H1 (cell line): ENCODE measurements at regions not wholly inside any gene's neighbourhood (a gene's known extent, or its start where the extent isn't known, plus 50 kb on each side); places are given as distances from the start of the nearest gene placed in this dataset.

Experiments
- BCL11A ChIP-seq, 2 experiments: IDR thresholded peaks; one replicate each; pipeline ENCODE4 v1.6.1; 2011; ENCODE audit warnings: low read depth in 2 of 2, low read length in 2 of 2, mild to moderate bottlenecking in 2 of 2
- NRF1 ChIP-seq: IDR thresholded peaks from 2 replicates; pipeline ENCODE4 v1.6.1; 2011; ENCODE audit warnings: mild to moderate bottlenecking, low read depth, low read length, improper control_type of control experiment
- SAP30 ChIP-seq: fragments of 300-600 bp; sonication (generic); IDR thresholded peaks from 2 replicates; pipeline ENCODE4 v1.7.1; 2012; ENCODE audit warnings: low read length, moderate library complexity, mild to moderate bottlenecking, inconsistent platforms; ENCODE audit not compliant: insufficient read depth, insufficient replicate concordance
- SRF ChIP-seq: IDR thresholded peaks from 2 replicates; pipeline ENCODE4 v1.6.1; 2011; ENCODE audit warnings: mild to moderate bottlenecking, low read depth, low read length, moderate library complexity
- TCF12 ChIP-seq: IDR thresholded peaks from 2 replicates; pipeline ENCODE4 v1.6.1; 2011; ENCODE audit warnings: low read depth, mild to moderate bottlenecking, low read length
- YY1 ChIP-seq: IDR thresholded peaks from 2 replicates; pipeline ENCODE4 v1.6.1; 2011; ENCODE audit warnings: low read depth, mild to moderate bottlenecking, low read length
- TF ChIP-seq, protein P1 (sequence below): fragments of 300-600 bp; sonication (generic); IDR thresholded peaks from 2 replicates; pipeline ENCODE4 v1.7.1; 2012; ENCODE audit warnings: low read length, moderate library complexity, mild to moderate bottlenecking, inconsistent platforms; ENCODE audit not compliant: insufficient replicate concordance
- TF ChIP-seq, protein P2 (sequence below): IDR thresholded peaks from 2 replicates; pipeline ENCODE4 v1.6.1; 2011; ENCODE audit warnings: low read depth, mild to moderate bottlenecking, low read length; ENCODE audit not compliant: insufficient read depth
- TF ChIP-seq, protein P3 (sequence below), 3 experiments: IDR thresholded peaks; 1 replicate in 2 of 3; 2 replicates in 1 of 3; pipeline versions ENCODE4 v1.5.1 to v1.6.1; 2011; ENCODE audit warnings: low read length in 3 of 3, mild to moderate bottlenecking in 3 of 3, inconsistent platforms in 2 of 3, low read depth in 1 of 3, moderate library complexity in 1 of 3; ENCODE audit not compliant: insufficient read depth in 1 of 3; ENCODE audit errors: control extremely low read depth in 1 of 3

DNA sequence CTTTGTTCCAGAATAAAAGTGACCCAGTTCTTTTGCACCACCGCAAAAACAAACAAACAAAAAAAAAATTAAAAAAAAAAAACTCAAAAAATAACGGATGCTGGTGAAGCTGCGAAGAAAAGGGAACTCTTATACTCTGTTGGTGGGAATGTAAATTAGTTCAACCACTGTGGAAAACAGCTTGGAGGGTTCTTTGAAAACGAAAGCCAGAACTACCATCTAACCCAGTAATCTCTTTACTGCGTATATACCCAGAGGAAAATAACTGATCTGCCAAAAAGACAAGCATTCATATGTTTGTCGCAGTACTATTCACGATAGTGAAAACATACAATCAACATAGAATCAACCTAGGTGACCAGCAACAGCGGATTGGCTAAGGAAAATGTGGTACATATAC, 298.9 kb upstream of the CBLB start (continued):
- TF ChIP-seq, protein P1, sequence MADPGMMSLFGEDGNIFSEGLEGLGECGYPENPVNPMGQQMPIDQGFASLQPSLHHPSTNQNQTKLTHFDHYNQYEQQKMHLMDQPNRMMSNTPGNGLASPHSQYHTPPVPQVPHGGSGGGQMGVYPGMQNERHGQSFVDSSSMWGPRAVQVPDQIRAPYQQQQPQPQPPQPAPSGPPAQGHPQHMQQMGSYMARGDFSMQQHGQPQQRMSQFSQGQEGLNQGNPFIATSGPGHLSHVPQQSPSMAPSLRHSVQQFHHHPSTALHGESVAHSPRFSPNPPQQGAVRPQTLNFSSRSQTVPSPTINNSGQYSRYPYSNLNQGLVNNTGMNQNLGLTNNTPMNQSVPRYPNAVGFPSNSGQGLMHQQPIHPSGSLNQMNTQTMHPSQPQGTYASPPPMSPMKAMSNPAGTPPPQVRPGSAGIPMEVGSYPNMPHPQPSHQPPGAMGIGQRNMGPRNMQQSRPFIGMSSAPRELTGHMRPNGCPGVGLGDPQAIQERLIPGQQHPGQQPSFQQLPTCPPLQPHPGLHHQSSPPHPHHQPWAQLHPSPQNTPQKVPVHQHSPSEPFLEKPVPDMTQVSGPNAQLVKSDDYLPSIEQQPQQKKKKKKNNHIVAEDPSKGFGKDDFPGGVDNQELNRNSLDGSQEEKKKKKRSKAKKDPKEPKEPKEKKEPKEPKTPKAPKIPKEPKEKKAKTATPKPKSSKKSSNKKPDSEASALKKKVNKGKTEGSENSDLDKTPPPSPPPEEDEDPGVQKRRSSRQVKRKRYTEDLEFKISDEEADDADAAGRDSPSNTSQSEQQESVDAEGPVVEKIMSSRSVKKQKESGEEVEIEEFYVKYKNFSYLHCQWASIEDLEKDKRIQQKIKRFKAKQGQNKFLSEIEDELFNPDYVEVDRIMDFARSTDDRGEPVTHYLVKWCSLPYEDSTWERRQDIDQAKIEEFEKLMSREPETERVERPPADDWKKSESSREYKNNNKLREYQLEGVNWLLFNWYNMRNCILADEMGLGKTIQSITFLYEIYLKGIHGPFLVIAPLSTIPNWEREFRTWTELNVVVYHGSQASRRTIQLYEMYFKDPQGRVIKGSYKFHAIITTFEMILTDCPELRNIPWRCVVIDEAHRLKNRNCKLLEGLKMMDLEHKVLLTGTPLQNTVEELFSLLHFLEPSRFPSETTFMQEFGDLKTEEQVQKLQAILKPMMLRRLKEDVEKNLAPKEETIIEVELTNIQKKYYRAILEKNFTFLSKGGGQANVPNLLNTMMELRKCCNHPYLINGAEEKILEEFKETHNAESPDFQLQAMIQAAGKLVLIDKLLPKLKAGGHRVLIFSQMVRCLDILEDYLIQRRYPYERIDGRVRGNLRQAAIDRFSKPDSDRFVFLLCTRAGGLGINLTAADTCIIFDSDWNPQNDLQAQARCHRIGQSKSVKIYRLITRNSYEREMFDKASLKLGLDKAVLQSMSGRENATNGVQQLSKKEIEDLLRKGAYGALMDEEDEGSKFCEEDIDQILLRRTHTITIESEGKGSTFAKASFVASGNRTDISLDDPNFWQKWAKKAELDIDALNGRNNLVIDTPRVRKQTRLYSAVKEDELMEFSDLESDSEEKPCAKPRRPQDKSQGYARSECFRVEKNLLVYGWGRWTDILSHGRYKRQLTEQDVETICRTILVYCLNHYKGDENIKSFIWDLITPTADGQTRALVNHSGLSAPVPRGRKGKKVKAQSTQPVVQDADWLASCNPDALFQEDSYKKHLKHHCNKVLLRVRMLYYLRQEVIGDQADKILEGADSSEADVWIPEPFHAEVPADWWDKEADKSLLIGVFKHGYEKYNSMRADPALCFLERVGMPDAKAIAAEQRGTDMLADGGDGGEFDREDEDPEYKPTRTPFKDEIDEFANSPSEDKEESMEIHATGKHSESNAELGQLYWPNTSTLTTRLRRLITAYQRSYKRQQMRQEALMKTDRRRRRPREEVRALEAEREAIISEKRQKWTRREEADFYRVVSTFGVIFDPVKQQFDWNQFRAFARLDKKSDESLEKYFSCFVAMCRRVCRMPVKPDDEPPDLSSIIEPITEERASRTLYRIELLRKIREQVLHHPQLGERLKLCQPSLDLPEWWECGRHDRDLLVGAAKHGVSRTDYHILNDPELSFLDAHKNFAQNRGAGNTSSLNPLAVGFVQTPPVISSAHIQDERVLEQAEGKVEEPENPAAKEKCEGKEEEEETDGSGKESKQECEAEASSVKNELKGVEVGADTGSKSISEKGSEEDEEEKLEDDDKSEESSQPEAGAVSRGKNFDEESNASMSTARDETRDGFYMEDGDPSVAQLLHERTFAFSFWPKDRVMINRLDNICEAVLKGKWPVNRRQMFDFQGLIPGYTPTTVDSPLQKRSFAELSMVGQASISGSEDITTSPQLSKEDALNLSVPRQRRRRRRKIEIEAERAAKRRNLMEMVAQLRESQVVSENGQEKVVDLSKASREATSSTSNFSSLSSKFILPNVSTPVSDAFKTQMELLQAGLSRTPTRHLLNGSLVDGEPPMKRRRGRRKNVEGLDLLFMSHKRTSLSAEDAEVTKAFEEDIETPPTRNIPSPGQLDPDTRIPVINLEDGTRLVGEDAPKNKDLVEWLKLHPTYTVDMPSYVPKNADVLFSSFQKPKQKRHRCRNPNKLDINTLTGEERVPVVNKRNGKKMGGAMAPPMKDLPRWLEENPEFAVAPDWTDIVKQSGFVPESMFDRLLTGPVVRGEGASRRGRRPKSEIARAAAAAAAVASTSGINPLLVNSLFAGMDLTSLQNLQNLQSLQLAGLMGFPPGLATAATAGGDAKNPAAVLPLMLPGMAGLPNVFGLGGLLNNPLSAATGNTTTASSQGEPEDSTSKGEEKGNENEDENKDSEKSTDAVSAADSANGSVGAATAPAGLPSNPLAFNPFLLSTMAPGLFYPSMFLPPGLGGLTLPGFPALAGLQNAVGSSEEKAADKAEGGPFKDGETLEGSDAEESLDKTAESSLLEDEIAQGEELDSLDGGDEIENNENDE, result no peak
- TF ChIP-seq SRF, result no peak
- TF ChIP-seq, protein P2, sequence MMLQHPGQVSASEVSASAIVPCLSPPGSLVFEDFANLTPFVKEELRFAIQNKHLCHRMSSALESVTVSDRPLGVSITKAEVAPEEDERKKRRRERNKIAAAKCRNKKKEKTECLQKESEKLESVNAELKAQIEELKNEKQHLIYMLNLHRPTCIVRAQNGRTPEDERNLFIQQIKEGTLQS, result no peak
- TF ChIP-seq, protein P3, sequence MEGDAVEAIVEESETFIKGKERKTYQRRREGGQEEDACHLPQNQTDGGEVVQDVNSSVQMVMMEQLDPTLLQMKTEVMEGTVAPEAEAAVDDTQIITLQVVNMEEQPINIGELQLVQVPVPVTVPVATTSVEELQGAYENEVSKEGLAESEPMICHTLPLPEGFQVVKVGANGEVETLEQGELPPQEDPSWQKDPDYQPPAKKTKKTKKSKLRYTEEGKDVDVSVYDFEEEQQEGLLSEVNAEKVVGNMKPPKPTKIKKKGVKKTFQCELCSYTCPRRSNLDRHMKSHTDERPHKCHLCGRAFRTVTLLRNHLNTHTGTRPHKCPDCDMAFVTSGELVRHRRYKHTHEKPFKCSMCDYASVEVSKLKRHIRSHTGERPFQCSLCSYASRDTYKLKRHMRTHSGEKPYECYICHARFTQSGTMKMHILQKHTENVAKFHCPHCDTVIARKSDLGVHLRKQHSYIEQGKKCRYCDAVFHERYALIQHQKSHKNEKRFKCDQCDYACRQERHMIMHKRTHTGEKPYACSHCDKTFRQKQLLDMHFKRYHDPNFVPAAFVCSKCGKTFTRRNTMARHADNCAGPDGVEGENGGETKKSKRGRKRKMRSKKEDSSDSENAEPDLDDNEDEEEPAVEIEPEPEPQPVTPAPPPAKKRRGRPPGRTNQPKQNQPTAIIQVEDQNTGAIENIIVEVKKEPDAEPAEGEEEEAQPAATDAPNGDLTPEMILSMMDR (IDR thresholded peaks at IDR 0.05; ENCODE audit: control extremely low read depth in 1 of 3, insufficient read depth in 1 of 3, low read depth in 1 of 3, low read length in 3 of 3), result no peak
- TF ChIP-seq SAP30, result no peak
- TF ChIP-seq TCF12, result no peak
- no peak for TF ChIP-seq BCL11A (IDR thresholded peaks at IDR 0.05; ENCODE audit: low read depth in 2 of 2, low read length in 2 of 2)
- TF ChIP-seq YY1, result no peak
- no peak for TF ChIP-seq NRF1
